ENCODE measurements at regions not wholly inside any gene's neighbourhood (a gene's known extent, or its start where the extent isn't known, plus 50 kb on each side); places are given as distances from the start of the nearest gene placed in this dataset.

- TF ChIP-seq EZH2 (IDR thresholded peaks at IDR 0.05; ENCODE audit: borderline replicate concordance, low read length) (no peak), CTCF (IDR thresholded peaks at IDR 0.05; ENCODE audit: low read length) (no peak)
Observed at GRCh38 chr10:8946451-8946850, 892.0 kb downstream of the GATA3 start.
